Effector CD4-positive, alpha-beta T cell (primary cell): ENCODE measurements at regions not wholly inside any gene's neighbourhood (a gene's known extent, or its start where the extent isn't known, plus 50 kb on each side); places are given as distances from the start of the nearest gene placed in this dataset.
A peak's percentile ranks its signal among the peaks of the same experiment; 100 is the strongest.
"Not testable (repeated sequence)": the region's sequence is repeated elsewhere in the genome, so short reads cannot be mapped to it uniquely, and the experiment has no call there.

Experiments
- DNase-seq: peaks from one replicate; pipeline ENCODE4 v3.0.0-alpha.2; 2020

- no peak for DNase-seq
Measured at GRCh38 chr13:71300602-71301001, 566.4 kb downstream of the DACH1 start.

GRCh38 chr13:71291842-71292146 lies 575.2 kb downstream of the DACH1 start:
- DNase-seq, result no peak

- DNase-seq, result peak; percentile 26
Measured at GRCh38 chr13:71290963-71291841, 575.8 kb downstream of the DACH1 start.

- DNase-seq, result not testable (repeated sequence)
Measured at GRCh38 chr13:71289980-71290379, 577.0 kb downstream of the DACH1 start.

- DNase-seq, result no peak
Measured at GRCh38 chr13:71285700-71286099, 581.3 kb downstream of the DACH1 start.

- DNase-seq, result no peak
Measured at GRCh38 chr13:71278512-71278911, 588.5 kb downstream of the DACH1 start.

- DNase-seq, result no peak
Measured at GRCh38 chr13:71274923-71275608, 591.9 kb downstream of the DACH1 start.

- no peak for DNase-seq
Measured at GRCh38 chr13:71261256-71261655, 605.7 kb downstream of the DACH1 start.

GRCh38 chr13:71260246-71260645 lies 606.8 kb downstream of the DACH1 start:
- DNase-seq, result no peak

GRCh38 chr13:71255633-71256032 lies 611.4 kb downstream of the DACH1 start:
- DNase-seq, result no peak

- no peak for DNase-seq
Measured at GRCh38 chr13:71254384-71254783, 612.6 kb downstream of the DACH1 start.

GRCh38 chr13:71252184-71252704 lies 614.8 kb downstream of the DACH1 start:
- DNase-seq, result no peak

GRCh38 chr13:71251292-71251951 lies 615.6 kb downstream of the DACH1 start:
- DNase-seq, result no peak

GRCh38 chr13:71249011-71249410 lies 618.0 kb downstream of the DACH1 start:
- DNase-seq, result no peak

GRCh38 chr13:71244161-71244560 lies 622.8 kb downstream of the DACH1 start:
- no peak for DNase-seq

- DNase-seq, result no peak
Measured at GRCh38 chr13:71242201-71242600, 624.8 kb downstream of the DACH1 start.

GRCh38 chr13:71240911-71241310 lies 626.1 kb downstream of the DACH1 start:
- no peak for DNase-seq

- DNase-seq, result no peak
Measured at GRCh38 chr13:71237332-71237731, 629.7 kb downstream of the DACH1 start.

GRCh38 chr13:71219698-71220415 lies 647.1 kb downstream of the DACH1 start:
- no peak for DNase-seq

GRCh38 chr13:71218960-71219359 lies 648.0 kb downstream of the DACH1 start:
- no peak for DNase-seq

- no peak for DNase-seq
Measured at GRCh38 chr13:71217827-71218226, 649.2 kb downstream of the DACH1 start.

GRCh38 chr13:71214821-71215220 lies 652.2 kb downstream of the DACH1 start:
- no peak for DNase-seq

- no peak for DNase-seq
Measured at GRCh38 chr13:71214357-71214756, 652.6 kb downstream of the DACH1 start.
